ENCODE measurements at regions not wholly inside any gene's neighbourhood (a gene's known extent, or its start where the extent isn't known, plus 50 kb on each side); places are given as distances from the start of the nearest gene placed in this dataset.

DNA sequence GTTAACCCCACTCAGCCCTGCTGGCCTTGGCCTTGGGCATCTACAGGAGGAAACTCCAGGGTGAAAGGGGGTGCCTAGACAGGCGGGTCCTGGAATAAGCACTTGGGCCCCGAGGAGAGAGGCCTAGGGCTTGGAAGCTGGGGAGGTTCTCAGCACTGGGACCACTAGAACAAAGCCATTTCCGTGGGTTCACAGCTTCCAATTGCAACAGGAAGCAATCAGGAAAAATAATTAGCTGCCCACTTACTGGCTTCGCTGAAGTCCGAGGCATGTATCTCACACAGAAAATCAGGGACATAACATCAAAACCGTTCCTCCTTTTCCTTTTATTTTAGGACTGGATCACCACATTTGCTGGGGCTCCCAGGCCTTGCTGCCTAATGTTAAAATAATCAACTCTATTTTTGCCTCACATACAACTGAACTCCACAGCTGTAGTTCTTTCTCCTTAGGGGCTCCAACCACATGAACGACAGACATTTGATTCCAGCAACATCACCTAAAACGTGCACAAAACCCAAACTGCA, 161.1 kb upstream of the GRK3 start:
- no peak for TF ChIP-seq CTCF (IDR thresholded peaks at IDR 0.05)
- no peak for TF ChIP-seq EZH2 (IDR thresholded peaks at IDR 0.05; ENCODE audit: borderline replicate concordance, insufficient read depth, low read depth, low read length, poor library complexity, severe bottlenecking)

All from B cell (primary cell).